ENCODE measurements at regions not wholly inside any gene's neighbourhood (a gene's known extent, or its start where the extent isn't known, plus 50 kb on each side); places are given as distances from the start of the nearest gene placed in this dataset.

DNA sequence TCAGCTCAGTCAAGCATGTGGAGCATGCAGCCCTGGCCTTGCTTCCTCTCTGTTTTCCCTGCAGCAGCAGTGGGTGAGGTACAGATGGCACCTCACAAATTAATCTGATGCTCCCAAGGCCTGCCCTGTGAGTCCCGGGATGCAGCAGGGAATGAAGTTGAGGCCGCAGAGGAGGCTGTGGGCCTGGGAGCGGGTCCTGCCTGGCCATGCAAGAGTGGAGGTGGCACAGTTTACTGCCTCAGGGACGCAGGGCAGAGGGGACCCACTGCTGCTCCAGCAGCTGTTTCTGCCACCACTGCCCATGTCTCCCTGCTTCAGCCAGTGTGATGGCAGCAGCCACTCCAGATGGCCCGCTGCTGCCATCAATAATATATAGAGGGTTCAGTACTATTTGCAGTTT lies 474.6 kb downstream of the EPHA5 start:
- TF ChIP-seq, protein P1, sequence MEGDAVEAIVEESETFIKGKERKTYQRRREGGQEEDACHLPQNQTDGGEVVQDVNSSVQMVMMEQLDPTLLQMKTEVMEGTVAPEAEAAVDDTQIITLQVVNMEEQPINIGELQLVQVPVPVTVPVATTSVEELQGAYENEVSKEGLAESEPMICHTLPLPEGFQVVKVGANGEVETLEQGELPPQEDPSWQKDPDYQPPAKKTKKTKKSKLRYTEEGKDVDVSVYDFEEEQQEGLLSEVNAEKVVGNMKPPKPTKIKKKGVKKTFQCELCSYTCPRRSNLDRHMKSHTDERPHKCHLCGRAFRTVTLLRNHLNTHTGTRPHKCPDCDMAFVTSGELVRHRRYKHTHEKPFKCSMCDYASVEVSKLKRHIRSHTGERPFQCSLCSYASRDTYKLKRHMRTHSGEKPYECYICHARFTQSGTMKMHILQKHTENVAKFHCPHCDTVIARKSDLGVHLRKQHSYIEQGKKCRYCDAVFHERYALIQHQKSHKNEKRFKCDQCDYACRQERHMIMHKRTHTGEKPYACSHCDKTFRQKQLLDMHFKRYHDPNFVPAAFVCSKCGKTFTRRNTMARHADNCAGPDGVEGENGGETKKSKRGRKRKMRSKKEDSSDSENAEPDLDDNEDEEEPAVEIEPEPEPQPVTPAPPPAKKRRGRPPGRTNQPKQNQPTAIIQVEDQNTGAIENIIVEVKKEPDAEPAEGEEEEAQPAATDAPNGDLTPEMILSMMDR (IDR thresholded peaks at IDR 0.05): no peak
- no peak for TF ChIP-seq ZFX (IDR thresholded peaks at IDR 0.05; ENCODE audit: borderline replicate concordance)

Measured in 22Rv1 (cell line).